Osteoblast (primary cell): ENCODE measurements at regions not wholly inside any gene's neighbourhood (a gene's known extent, or its start where the extent isn't known, plus 50 kb on each side); places are given as distances from the start of the nearest gene placed in this dataset.

Source experiments
- DNase-seq: peaks from one replicate; pipeline ENCODE4 v3.0.0; 2011; ENCODE audit warnings: low spot score, mixed read lengths; ENCODE audit not compliant: insufficient read length; ENCODE audit errors: missing footprints
- H2AFZ ChIP-seq: 2 replicates; pipeline ENCODE4 v1.6.0; 2011; ENCODE audit warnings: mild to moderate bottlenecking, low read length
- H3K27ac ChIP-seq: 2 replicates; pipeline ENCODE4 v1.5.1; 2011; ENCODE audit warnings: mild to moderate bottlenecking, low read depth, low read length, moderate library complexity
- H3K27me3 ChIP-seq: 2 replicates; pipeline ENCODE4 v1.6.0; 2012; ENCODE audit warnings: mild to moderate bottlenecking, control low read depth, inconsistent platforms, low read length, moderate library complexity; ENCODE audit not compliant: insufficient read depth
- H3K36me3 ChIP-seq: 2 replicates; pipeline ENCODE4 v1.5.1; 2011; ENCODE audit warnings: mild to moderate bottlenecking, low read length, control low read depth, moderate library complexity; ENCODE audit not compliant: insufficient read depth
- H3K4me1 ChIP-seq: 2 replicates; pipeline ENCODE4 v1.5.1; 2011; ENCODE audit warnings: mild to moderate bottlenecking, low read length, control low read depth, moderate library complexity; ENCODE audit not compliant: insufficient read depth
- H3K4me2 ChIP-seq: 2 replicates; pipeline ENCODE4 v1.6.0; 2011; ENCODE audit warnings: mild to moderate bottlenecking, low read length; ENCODE audit not compliant: insufficient read depth
- H3K4me3 ChIP-seq: fragments of 200-600 bp; sonication (generic); 3 replicates; pipeline ENCODE4 v1.5.1; 2012; ENCODE audit warnings: mild to moderate bottlenecking, low read length, inconsistent platforms; ENCODE audit not compliant: insufficient read depth
- H3K79me2 ChIP-seq: 2 replicates; pipeline ENCODE4 v1.6.0; 2012; ENCODE audit warnings: mild to moderate bottlenecking, low read length, control low read depth, inconsistent platforms; ENCODE audit not compliant: insufficient read depth
- H3K9me3 ChIP-seq: 2 replicates; pipeline ENCODE4 v1.5.1; 2011; ENCODE audit warnings: low read depth, low read length, control low read depth
- H4K20me1 ChIP-seq: 2 replicates; pipeline ENCODE4 v1.6.0; 2012; ENCODE audit warnings: mild to moderate bottlenecking, low read length, control low read depth; ENCODE audit not compliant: insufficient read depth
- CTCF ChIP-seq: IDR thresholded peaks from 2 replicates; pipeline ENCODE4 v1.5.1; 2011; ENCODE audit warnings: mild to moderate bottlenecking, low read depth, low read length, moderate library complexity; ENCODE audit errors: extremely low read depth

- no peaks in the 10 kb centered on the region for H4K20me1 ChIP-seq
- H3K4me1 ChIP-seq: peaks cover 10% of the 10 kb centered on the region
- no peak overlapping the region for H2AFZ ChIP-seq
- H3K36me3 ChIP-seq: no peaks in the 10 kb centered on the region
- no peak for TF ChIP-seq CTCF
- H3K4me3 ChIP-seq: no peak overlapping the region
- H3K79me2 ChIP-seq: no peaks in the 10 kb centered on the region
- H3K9me3 ChIP-seq: no peaks in the 10 kb centered on the region
- H3K27ac ChIP-seq: no peak overlapping the region
- no peak for DNase-seq
- H3K4me2 ChIP-seq: no peak overlapping the region
- no peaks in the 10 kb centered on the region for H3K27me3 ChIP-seq
Measured at GRCh38 chr17:79202480-79202879, 127.9 kb downstream of the ENGASE start.

- H2AFZ ChIP-seq: no peak overlapping the region
- H3K4me2 ChIP-seq: no peak overlapping the region
- no peak overlapping the region for H3K27ac ChIP-seq
- no peak overlapping the region for H3K4me3 ChIP-seq
- H4K20me1 ChIP-seq: no peaks in the 10 kb centered on the region
- no peaks in the 10 kb centered on the region for H3K79me2 ChIP-seq
- no peaks in the 10 kb centered on the region for H3K9me3 ChIP-seq
- no peaks in the 10 kb centered on the region for H3K36me3 ChIP-seq
- H3K4me1 ChIP-seq: peaks cover 10% of the 10 kb centered on the region
- DNase-seq: peak; percentile 93
- no peaks in the 10 kb centered on the region for H3K27me3 ChIP-seq
- no peak for TF ChIP-seq CTCF
Measured at GRCh38 chr17:79201536-79202227, 127.1 kb downstream of the ENGASE start.

GRCh38 chr17:79201119-79201518, 126.5 kb downstream of the ENGASE start:
- TF ChIP-seq CTCF: no peak
- no peaks in the 10 kb centered on the region for H3K79me2 ChIP-seq
- no peak overlapping the region for H3K27ac ChIP-seq
- H3K9me3 ChIP-seq: no peaks in the 10 kb centered on the region
- no peak overlapping the region for H3K4me3 ChIP-seq
- H3K36me3 ChIP-seq: no peaks in the 10 kb centered on the region
- H3K4me1 ChIP-seq: peaks cover 10% of the 10 kb centered on the region
- no peak for DNase-seq
- H4K20me1 ChIP-seq: no peaks in the 10 kb centered on the region
- no peak overlapping the region for H2AFZ ChIP-seq
- peaks cover 3% of the 10 kb centered on the region for H3K27me3 ChIP-seq
- H3K4me2 ChIP-seq: no peak overlapping the region

- H3K4me2 ChIP-seq: no peak overlapping the region
- no peak overlapping the region for H3K27ac ChIP-seq
- no peaks in the 10 kb centered on the region for H3K79me2 ChIP-seq
- no peak overlapping the region for H2AFZ ChIP-seq
- H3K27me3 ChIP-seq: peaks cover 3% of the 10 kb centered on the region
- no peak for DNase-seq
- no peaks in the 10 kb centered on the region for H4K20me1 ChIP-seq
- no peak overlapping the region for H3K4me3 ChIP-seq
- no peak for TF ChIP-seq CTCF
- no peaks in the 10 kb centered on the region for H3K36me3 ChIP-seq
- no peaks in the 10 kb centered on the region for H3K9me3 ChIP-seq
- H3K4me1 ChIP-seq: peaks cover 5% of the 10 kb centered on the region
Measured at GRCh38 chr17:79196913-79197312, 122.3 kb downstream of the ENGASE start.
